Type B pancreatic cell (in vitro differentiated cells): ENCODE measurements at regions not wholly inside any gene's neighbourhood (a gene's known extent, or its start where the extent isn't known, plus 50 kb on each side); places are given as distances from the start of the nearest gene placed in this dataset.

Experiments used
- DNase-seq: peaks from one replicate; pipeline ENCODE4 v3.0.0; 2021; ENCODE audit warnings: mixed read lengths; ENCODE audit not compliant: unreplicated experiment; ENCODE audit errors: extremely low spot score
- H3K27ac Mint-ChIP-seq: 2 replicates; pipeline ENCODE4 v1.8.0; 2021; ENCODE audit warnings: mild to moderate bottlenecking, mixed read lengths
- H3K27me3 Mint-ChIP-seq: 2 replicates; pipeline ENCODE4 v1.8.0; 2021; ENCODE audit warnings: mixed read lengths
- H3K36me3 Mint-ChIP-seq: 2 replicates; pipeline ENCODE4 v1.8.0; 2021; ENCODE audit warnings: mixed read lengths
- H3K4me1 Mint-ChIP-seq: one replicate; pipeline ENCODE4 v1.8.0; 2021; ENCODE audit warnings: mixed read lengths; ENCODE audit not compliant: unreplicated experiment
- H3K4me3 Mint-ChIP-seq: 2 replicates; pipeline ENCODE4 v1.8.0; 2021; ENCODE audit warnings: mild to moderate bottlenecking, mixed read lengths
- H3K9me3 Mint-ChIP-seq: 2 replicates; pipeline ENCODE4 v1.8.0; 2021; ENCODE audit warnings: mixed read lengths
- CTCF ChIP-seq: fragments of 200-600 bp; sonication (generic); conservative IDR thresholded peaks from 2 replicates; pipeline ENCODE4 v1.5.0; 2021; ENCODE audit warnings: antibody characterized with exemption, mild to moderate bottlenecking

GRCh38 chr9:124199474-124199873 is 58.3 kb upstream of the NEK6 start:
- H3K36me3 Mint-ChIP-seq = no peaks in the 10 kb centered on the region
- no peak overlapping the region for H3K27ac Mint-ChIP-seq
- peaks cover 25% of the 10 kb centered on the region for H3K27me3 Mint-ChIP-seq
- no peaks in the 10 kb centered on the region for H3K4me1 Mint-ChIP-seq
- no peak overlapping the region for H3K4me3 Mint-ChIP-seq
- peaks cover 6% of the 10 kb centered on the region for H3K9me3 Mint-ChIP-seq
- no peak for TF ChIP-seq CTCF
- no peak for DNase-seq

GRCh38 chr9:124202447-124202971 is 55.2 kb upstream of the NEK6 start:
- DNase-seq = no peak
- Mint-ChIP-seq H3K27me3 (peaks cover 14% of the 10 kb centered on the region), H3K36me3 (no peaks in the 10 kb centered on the region), H3K4me1 (no peaks in the 10 kb centered on the region), H3K9me3 (peaks cover 16% of the 10 kb centered on the region), H3K4me3 (no peak overlapping the region), H3K27ac (no peak overlapping the region)
- TF ChIP-seq CTCF = no peak

GRCh38 chr9:124205686-124206352 is 51.9 kb upstream of the NEK6 start:
- DNase-seq = no peak
- Mint-ChIP-seq H3K4me3 (no peak overlapping the region), H3K36me3 (no peaks in the 10 kb centered on the region), H3K4me1 (no peaks in the 10 kb centered on the region), H3K27ac (no peak overlapping the region), H3K9me3 (peaks cover 16% of the 10 kb centered on the region), H3K27me3 (peaks cover 11% of the 10 kb centered on the region)
- TF ChIP-seq CTCF = no peak

GRCh38 chr9:124206391-124206790 is 51.4 kb upstream of the NEK6 start:
- no peak for DNase-seq
- Mint-ChIP-seq H3K27me3 (peaks cover 11% of the 10 kb centered on the region), H3K36me3 (no peaks in the 10 kb centered on the region)

More at GRCh38 chr9:124206391-124206790, 51.4 kb upstream of the NEK6 start:
- Mint-ChIP-seq H3K4me3 (no peak overlapping the region), H3K4me1 (no peaks in the 10 kb centered on the region), H3K27ac (no peak overlapping the region), H3K9me3 (peaks cover 16% of the 10 kb centered on the region)
- no peak for TF ChIP-seq CTCF
